ENCODE measurements at regions not wholly inside any gene's neighbourhood (a gene's known extent, or its start where the extent isn't known, plus 50 kb on each side); places are given as distances from the start of the nearest gene placed in this dataset.

GRCh38 chr7:26499315-26499897 is 207.7 kb downstream of the SNX10 start:
- TF ChIP-seq CTCF (IDR thresholded peaks at IDR 0.05) = no peak
- TF ChIP-seq POLR2A (IDR thresholded peaks at IDR 0.05) = no peak
- TF ChIP-seq POLR2AphosphoS5 (IDR thresholded peaks at IDR 0.05; ENCODE audit: insufficient read depth in 1 of 2, low read depth in 1 of 2) = no peak

Data from vagina (tissue), 2 donors.